Peyer's patch (tissue), 4 donors: ENCODE measurements at regions not wholly inside any gene's neighbourhood (a gene's known extent, or its start where the extent isn't known, plus 50 kb on each side); places are given as distances from the start of the nearest gene placed in this dataset.
"Not testable (repeated sequence)": the region's sequence is repeated elsewhere in the genome, so short reads cannot be mapped to it uniquely, and the experiment has no call there.

ENCODE experiments used
- DNase-seq, 3 donors: peaks; one replicate each; pipeline ENCODE4 v3.0.0-alpha.2; 2017 to 2019
- H3K27ac ChIP-seq, 4 donors: fragments of 200-600 bp; sonication (generic); one replicate each; pipeline ENCODE4 v1.5.1; 2016 to 2019
- H3K27me3 ChIP-seq, 2 donors: fragments of 200-600 bp; sonication (generic); one replicate each; pipeline ENCODE4 v1.5.1; 2019
- H3K36me3 ChIP-seq, 3 donors: fragments of 200-600 bp; sonication (generic); one replicate each; pipeline ENCODE4 v1.5.1; 2016 to 2019
- H3K4me1 ChIP-seq, 4 donors: fragments of 200-600 bp; sonication (generic); one replicate each; pipeline ENCODE4 v1.5.1; 2016 to 2019
- H3K4me3 ChIP-seq, 4 donors: fragments of 200-600 bp; sonication (generic); 1 replicate in 3 of 4; 2 replicates in 1 of 4; pipeline ENCODE4 v1.5.1; 2016 to 2019; ENCODE audit warnings: mild to moderate bottlenecking in 1 of 4
- H3K9me3 ChIP-seq, 4 donors: fragments of 200-600 bp; sonication (generic); one replicate each; pipeline ENCODE4 v1.5.1; 2016 to 2019; ENCODE audit warnings: mild to moderate bottlenecking in 1 of 4
- POLR2A ChIP-seq, 2 donors: fragments of 450-650 bp; IDR thresholded peaks; one replicate each; pipeline ENCODE4 v1.5.1; 2017; ENCODE audit warnings: antibody characterized with exemption in 2 of 2, mild to moderate bottlenecking in 2 of 2, moderate library complexity in 2 of 2
- TF ChIP-seq, protein P1 (sequence below), 6 experiments: fragments of 450-650 bp in 4 of 6; fragments of 200-600 bp in 2 of 6; sonication (generic) in 1 of 6; IDR thresholded peaks; one replicate each; pipeline ENCODE4 v1.5.1; 2017 to 2019; ENCODE audit warnings: antibody characterized with exemption in 6 of 6, mild to moderate bottlenecking in 3 of 6, moderate library complexity in 1 of 6

DNA sequence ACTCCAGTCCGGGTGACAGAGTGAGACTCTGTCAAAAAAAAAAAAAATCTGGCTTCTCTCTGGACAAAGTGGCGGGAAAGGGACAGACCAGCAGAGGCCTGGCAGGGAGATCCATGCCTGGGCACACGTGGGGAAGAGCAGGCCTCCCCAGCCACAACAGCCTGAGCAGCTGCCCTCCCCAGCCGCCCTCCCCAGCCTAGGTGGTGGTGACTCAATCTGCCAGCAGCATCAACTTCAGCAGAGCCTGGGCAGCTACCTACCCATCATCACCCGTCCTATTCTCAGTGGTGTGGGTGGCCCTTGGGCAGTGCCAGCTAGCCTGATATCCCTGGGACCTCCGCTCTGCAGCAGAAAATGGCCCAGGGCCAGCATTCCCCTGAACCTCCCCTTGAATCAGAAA is 612.4 kb downstream of the FBXO15 start:
- H3K36me3 ChIP-seq: no peaks in the 10 kb centered on the region
- no peak overlapping the region for H3K27ac ChIP-seq
- no peaks in the 10 kb centered on the region for H3K4me1 ChIP-seq
- no peaks in the 10 kb centered on the region for H3K9me3 ChIP-seq
- no peak for DNase-seq
- H3K4me3 ChIP-seq: no peak overlapping the region
- H3K27me3 ChIP-seq: no peaks in the 10 kb centered on the region
- TF ChIP-seq, protein P1, sequence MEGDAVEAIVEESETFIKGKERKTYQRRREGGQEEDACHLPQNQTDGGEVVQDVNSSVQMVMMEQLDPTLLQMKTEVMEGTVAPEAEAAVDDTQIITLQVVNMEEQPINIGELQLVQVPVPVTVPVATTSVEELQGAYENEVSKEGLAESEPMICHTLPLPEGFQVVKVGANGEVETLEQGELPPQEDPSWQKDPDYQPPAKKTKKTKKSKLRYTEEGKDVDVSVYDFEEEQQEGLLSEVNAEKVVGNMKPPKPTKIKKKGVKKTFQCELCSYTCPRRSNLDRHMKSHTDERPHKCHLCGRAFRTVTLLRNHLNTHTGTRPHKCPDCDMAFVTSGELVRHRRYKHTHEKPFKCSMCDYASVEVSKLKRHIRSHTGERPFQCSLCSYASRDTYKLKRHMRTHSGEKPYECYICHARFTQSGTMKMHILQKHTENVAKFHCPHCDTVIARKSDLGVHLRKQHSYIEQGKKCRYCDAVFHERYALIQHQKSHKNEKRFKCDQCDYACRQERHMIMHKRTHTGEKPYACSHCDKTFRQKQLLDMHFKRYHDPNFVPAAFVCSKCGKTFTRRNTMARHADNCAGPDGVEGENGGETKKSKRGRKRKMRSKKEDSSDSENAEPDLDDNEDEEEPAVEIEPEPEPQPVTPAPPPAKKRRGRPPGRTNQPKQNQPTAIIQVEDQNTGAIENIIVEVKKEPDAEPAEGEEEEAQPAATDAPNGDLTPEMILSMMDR (IDR thresholded peaks at IDR 0.05): no peak
- no peak for TF ChIP-seq POLR2A (IDR thresholded peaks at IDR 0.05)

DNA sequence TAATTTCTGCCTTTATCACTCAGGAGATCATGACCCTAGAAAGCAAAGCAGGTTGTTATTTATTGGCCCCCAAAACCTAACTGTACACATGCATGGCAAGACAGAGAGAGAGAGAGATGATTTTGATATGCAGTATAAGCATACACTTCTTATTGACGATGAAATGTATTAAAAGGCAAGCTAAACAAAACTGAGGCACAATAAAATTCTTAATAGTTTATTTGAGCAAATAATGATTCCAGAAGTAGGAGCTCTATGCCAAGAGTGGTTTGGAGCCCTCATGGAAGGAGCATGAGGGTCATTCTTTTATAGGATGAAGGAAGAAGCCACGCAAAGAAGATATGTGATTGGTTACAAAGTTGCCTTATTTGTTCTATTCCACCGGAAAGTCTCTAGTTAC is 616.0 kb downstream of the FBXO15 start:
- H3K27me3 ChIP-seq: no peaks in the 10 kb centered on the region
- H3K27ac ChIP-seq: no peak overlapping the region
- TF ChIP-seq, protein P1 (IDR thresholded peaks at IDR 0.05): no peak
- TF ChIP-seq POLR2A (IDR thresholded peaks at IDR 0.05): no peak
- H3K4me1 ChIP-seq: no peaks in the 10 kb centered on the region
- H3K36me3 ChIP-seq: no peaks in the 10 kb centered on the region
- H3K9me3 ChIP-seq: peaks cover 0 to 4% (median 0%) of the 10 kb centered on the region in 4 donors
- H3K4me3 ChIP-seq: no peak overlapping the region
- no peak for DNase-seq

DNA sequence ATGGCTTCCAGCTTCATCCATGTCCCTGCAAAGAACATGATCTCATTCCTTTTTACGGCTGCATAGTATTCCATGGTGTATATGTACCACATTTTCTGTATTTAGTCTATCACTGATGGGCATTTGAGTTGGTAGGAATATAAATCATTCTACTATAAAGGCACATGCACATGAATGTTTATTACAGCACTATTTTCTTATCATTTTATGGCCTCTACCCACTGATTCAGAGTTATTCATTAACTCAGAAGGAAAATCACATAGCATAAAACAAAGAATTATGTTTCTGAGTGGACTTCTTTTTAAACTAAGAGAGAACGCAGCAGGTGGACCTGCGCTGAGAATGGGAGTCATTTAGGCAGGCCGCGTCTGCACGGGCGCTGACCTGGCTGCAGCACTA is 619.6 kb downstream of the FBXO15 start:
- no peak for TF ChIP-seq POLR2A (IDR thresholded peaks at IDR 0.05)
- TF ChIP-seq, protein P1 (IDR thresholded peaks at IDR 0.05): no peak
- no peaks in the 10 kb centered on the region for H3K36me3 ChIP-seq
- peaks cover 0 to 4% (median 0%) of the 10 kb centered on the region in 4 donors for H3K9me3 ChIP-seq
- no peak overlapping the region for H3K27ac ChIP-seq
- no peak overlapping the region for H3K4me3 ChIP-seq
- no peaks in the 10 kb centered on the region for H3K4me1 ChIP-seq
- H3K27me3 ChIP-seq: no peaks in the 10 kb centered on the region
- DNase-seq: no peak

DNA sequence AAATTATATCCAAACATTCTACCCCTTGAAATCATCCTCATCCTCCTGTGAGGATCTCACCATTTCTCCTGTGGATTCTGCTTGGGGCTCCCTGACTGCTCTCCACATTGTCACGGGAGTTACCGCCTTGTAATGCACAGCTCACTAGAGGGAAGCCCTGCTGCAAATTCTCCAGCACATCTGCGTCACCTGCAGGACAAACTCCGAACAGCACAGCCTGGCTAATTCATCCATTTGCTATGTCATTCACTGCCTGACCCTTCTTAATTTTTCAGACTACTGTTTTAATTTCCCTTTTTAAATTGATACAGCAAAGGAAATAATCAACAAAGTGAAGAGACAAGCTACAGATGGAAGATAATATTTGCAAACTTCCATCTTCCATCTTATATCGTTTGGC is 627.4 kb downstream of the FBXO15 start:
- DNase-seq: no peak
- Histone ChIP-seq H3K36me3 (no peaks in the 10 kb centered on the region), H3K4me1 (no peaks in the 10 kb centered on the region), H3K4me3 (no peak overlapping the region), H3K9me3 (no peaks in the 10 kb centered on the region), H3K27ac (no peak overlapping the region), H3K27me3 (no peaks in the 10 kb centered on the region)
- TF ChIP-seq, protein P1 (IDR thresholded peaks at IDR 0.05): no peak
- no peak for TF ChIP-seq POLR2A (IDR thresholded peaks at IDR 0.05)

DNA sequence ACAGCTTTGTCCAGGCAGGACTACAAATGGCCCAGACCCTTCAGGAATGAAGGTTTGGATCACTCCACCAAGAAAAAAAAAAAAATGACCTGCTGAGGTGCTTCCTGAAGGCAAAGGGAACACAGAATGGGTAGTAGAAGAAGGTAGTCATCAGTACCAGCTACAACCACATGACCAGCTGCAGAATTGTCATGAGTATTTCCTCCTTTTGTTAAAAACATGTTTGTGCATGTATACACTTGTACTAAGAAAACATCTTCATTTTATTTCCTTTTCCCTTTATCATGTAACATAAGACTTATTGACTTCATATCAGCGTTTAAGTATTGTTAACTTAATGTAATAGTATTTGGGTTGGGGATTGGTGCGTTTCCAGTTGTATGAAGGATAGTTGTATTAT is 631.6 kb downstream of the FBXO15 start:
- H3K27ac ChIP-seq, H3K9me3 ChIP-seq, H3K27me3 ChIP-seq, H3K36me3 ChIP-seq, H3K4me1 ChIP-seq, H3K4me3 ChIP-seq, DNase-seq: not testable (repeated sequence)

DNA sequence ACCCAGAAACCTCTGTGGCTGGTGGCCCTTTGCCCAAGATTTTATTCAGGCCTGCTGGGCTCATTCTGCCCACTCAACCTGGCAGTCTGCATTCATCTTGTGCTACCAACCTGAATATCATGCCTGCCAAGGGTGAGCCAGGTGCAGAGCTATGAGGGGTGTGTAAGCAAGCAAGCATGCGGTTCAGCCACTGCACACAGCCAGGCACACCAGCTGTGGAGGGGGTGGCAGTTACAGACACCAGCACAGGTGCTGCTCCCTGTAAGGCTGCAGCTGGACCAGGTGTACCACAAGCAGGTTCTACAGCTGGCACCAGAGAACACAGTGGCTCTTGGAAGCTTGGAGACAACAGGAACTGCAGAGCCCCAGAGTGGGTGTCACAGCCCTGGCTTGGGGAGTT is 633.2 kb downstream of the FBXO15 start:
- no peak overlapping the region for H3K27ac ChIP-seq
- DNase-seq: no peak
- H3K4me3 ChIP-seq: no peak overlapping the region
- no peaks in the 10 kb centered on the region for H3K27me3 ChIP-seq
- no peaks in the 10 kb centered on the region for H3K9me3 ChIP-seq
- H3K36me3 ChIP-seq: no peaks in the 10 kb centered on the region
- no peaks in the 10 kb centered on the region for H3K4me1 ChIP-seq
- TF ChIP-seq, protein P1 (IDR thresholded peaks at IDR 0.05): no peak
